GM10266 (cell line): ENCODE measurements at regions not wholly inside any gene's neighbourhood (a gene's known extent, or its start where the extent isn't known, plus 50 kb on each side); places are given as distances from the start of the nearest gene placed in this dataset.
"Not testable (repeated sequence)": the region's sequence is repeated elsewhere in the genome, so short reads cannot be mapped to it uniquely, and the experiment has no call there.

ENCODE experiments used
- DNase-seq: peaks from one replicate; pipeline ENCODE4 v3.0.0; 2012; ENCODE audit errors: extremely low spot score
- CTCF ChIP-seq: IDR thresholded peaks from 2 replicates; pipeline ENCODE4 v1.5.1; 2012; ENCODE audit warnings: mild to moderate bottlenecking, low read depth; ENCODE audit not compliant: control insufficient read depth, insufficient read depth; ENCODE audit errors: missing control alignments

DNA sequence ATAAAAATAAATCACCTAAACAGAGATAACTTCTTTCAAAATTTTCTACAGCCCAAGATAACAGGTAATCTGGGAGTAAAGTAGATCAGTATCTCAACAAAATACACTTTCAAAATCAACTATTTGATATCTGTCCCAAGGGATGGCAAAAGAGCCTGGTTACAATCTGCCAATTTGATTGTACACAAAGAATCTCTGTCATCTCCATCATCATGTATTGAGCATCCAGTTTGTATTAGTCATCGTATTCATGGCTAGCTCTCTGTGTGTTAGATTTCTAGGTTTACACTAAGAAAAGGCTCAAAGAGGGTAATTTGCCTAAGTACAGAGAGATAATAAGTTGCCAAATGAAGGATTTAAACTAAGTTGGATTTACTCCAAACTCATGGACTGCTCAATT is 329.0 kb upstream of the NRSN1 start:
- DNase-seq: no peak
- no peak for TF ChIP-seq CTCF

DNA sequence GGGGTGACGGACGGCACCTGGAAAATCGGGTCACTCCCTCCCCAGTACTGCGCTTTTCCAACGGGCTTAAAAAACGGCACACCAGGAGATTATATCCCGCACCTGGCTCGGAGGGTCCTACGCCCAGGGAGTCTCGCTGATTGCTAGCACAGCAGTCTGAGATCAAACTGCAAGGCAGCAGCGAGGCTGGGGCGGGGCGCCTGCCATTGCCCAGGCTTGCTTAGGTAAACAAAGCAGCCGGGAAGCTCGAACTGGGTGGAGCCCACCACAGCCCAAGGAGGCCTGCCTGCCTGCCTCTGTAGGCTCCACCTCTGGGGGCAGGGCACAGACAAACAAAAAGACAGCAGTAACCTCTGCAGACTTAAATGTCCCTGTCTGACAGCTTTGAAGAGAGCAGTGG is 321.7 kb upstream of the NRSN1 start:
- DNase-seq: not testable (repeated sequence)

DNA sequence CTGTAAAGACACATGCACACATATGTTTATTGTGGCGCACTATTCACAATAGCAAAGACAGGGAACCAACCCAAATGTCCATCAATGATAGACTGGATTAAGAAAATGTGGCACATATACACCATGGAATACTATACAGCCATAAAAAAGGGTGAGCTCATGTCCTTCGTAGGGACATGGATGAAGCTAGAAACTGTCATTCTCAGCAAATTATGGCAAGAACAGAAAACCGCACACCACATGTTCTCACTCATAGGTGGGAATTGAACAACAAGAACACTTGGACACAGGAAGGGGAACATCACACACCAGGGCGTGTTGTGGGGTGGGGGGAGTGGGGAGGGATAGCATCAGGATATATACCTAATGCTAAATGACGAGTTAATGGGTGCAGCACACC is 304.9 kb upstream of the NRSN1 start:
- DNase-seq: not testable (repeated sequence)

GRCh38 chr6:23823421-23823820 is 302.6 kb upstream of the NRSN1 start:
- TF ChIP-seq CTCF: no peak
- no peak for DNase-seq

- TF ChIP-seq CTCF: no peak
- no peak for DNase-seq
These were observed 299.4 kb upstream of the NRSN1 start for GRCh38 chr6:23826572-23826971.

GRCh38 chr6:23828861-23829260 is 297.2 kb upstream of the NRSN1 start:
- TF ChIP-seq CTCF: no peak
- DNase-seq: no peak

GRCh38 chr6:23841116-23841515 is 284.9 kb upstream of the NRSN1 start:
- TF ChIP-seq CTCF: no peak
- DNase-seq: no peak

DNA sequence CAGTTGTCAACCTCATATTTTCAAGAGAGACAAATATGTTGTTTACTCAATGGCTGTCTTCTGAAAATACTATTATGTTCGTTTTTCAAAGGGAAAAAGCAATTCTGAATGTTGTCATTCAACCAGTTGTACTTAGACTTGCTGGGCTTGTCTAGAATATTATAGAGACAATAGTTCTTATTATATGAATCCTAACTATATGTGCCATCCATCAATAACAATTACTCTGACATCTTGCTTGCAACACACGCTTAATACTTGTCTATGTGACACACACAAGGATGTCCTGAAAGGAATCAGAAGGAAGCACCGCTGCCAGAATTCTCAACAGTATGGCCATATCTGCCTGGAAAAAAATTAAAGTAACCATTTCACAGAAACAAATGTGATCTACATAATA is 283.3 kb upstream of the NRSN1 start:
- TF ChIP-seq CTCF: no peak

More for the DNA sequence above, 283.3 kb upstream of the NRSN1 start:
- no peak for DNase-seq
